ENCODE measurements at regions not wholly inside any gene's neighbourhood (a gene's known extent, or its start where the extent isn't known, plus 50 kb on each side); places are given as distances from the start of the nearest gene placed in this dataset.

DNA sequence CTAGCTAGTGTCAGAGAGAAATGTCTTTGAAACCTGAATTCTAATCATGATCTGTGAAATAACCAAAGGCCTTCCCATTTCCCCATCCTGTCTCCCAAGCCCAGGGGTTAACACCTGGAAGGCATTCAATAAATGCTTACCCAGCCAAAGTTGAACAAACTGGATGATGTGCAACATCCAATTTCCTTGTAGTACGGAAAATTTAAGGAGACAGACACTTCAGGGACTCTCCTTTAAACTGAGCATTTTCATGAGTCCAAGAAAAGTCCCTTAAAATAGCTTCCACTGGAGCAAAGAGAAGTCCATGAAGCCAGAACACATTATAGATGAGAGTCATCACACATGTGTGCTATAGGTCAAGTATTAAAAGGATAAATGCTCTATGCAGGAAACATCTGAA, 271.2 kb downstream of the RAB28 start:
- TF ChIP-seq RAD21 (conservative IDR thresholded peaks at IDR 0.05) (no peak), POLR2AphosphoS5 (IDR thresholded peaks at IDR 0.05) (no peak), CTCF (IDR thresholded peaks at IDR 0.05; ENCODE audit: poor library complexity, severe bottlenecking) (no peak), EP300 (conservative IDR thresholded peaks at IDR 0.05; ENCODE audit: poor library complexity, severe bottlenecking) (no peak), SMC3 (conservative IDR thresholded peaks at IDR 0.05; ENCODE audit: poor library complexity) (no peak), EZH2 (IDR thresholded peaks at IDR 0.05; ENCODE audit: borderline replicate concordance, insufficient read depth, low read length, poor library complexity, severe bottlenecking) (no peak), TAF1 (IDR thresholded peaks at IDR 0.05; ENCODE audit: low read depth) (no peak), MXI1 (conservative IDR thresholded peaks at IDR 0.05; ENCODE audit: poor library complexity, severe bottlenecking) (no peak), REST (IDR thresholded peaks at IDR 0.05; ENCODE audit: borderline replicate concordance) (no peak)
